ENCODE measurements at regions not wholly inside any gene's neighbourhood (a gene's known extent, or its start where the extent isn't known, plus 50 kb on each side); places are given as distances from the start of the nearest gene placed in this dataset.

DNA sequence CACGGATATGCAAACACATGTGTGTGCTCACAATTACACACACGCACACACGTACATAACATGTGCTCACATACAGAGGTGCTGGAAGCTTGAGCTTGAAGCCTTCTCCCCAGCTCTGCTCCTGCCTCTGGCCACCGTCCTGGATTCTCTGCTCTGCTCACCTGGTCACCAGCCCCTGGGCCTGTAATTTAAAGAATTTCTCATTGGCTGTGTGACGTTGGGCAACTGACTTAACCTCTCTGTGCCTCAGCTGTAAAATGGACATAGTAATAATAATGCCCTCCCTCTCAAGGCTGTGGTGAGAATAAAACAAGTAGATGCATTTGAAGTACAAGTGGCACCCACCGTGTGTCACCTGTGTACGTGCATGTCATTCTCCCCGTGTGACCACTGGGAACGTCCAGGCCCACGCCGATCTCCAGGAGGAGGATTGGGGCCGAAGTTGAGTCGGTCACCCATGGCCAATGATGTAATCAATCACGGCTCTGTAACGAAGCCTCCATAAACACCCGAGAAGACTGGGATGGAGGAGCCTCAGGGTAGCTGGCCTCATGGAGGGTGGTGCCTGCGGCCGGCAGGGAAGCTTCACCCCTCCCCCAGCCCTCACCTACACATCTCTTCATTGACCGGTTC, 160.9 kb upstream of the AFDN start:
- TF ChIP-seq YY1 (IDR thresholded peaks at IDR 0.05; ENCODE audit: insufficient read depth, insufficient read length) (no peak), SUZ12 (IDR thresholded peaks at IDR 0.05; ENCODE audit: extremely low read depth, insufficient read depth, insufficient read length) (no peak)

All from NT2/D1 (cell line).